GM12872 (cell line): ENCODE measurements at regions not wholly inside any gene's neighbourhood (a gene's known extent, or its start where the extent isn't known, plus 50 kb on each side); places are given as distances from the start of the nearest gene placed in this dataset.

Experiments used
- CTCF ChIP-seq: IDR thresholded peaks from 3 replicates; pipeline ENCODE4 v1.5.1; 2011; ENCODE audit warnings: low read depth, mild to moderate bottlenecking, low read length, moderate library complexity; ENCODE audit not compliant: insufficient read depth

GRCh38 chrX:1813809-1814208, 198.9 kb downstream of the ASMT start:
- no peak for TF ChIP-seq CTCF

DNA sequence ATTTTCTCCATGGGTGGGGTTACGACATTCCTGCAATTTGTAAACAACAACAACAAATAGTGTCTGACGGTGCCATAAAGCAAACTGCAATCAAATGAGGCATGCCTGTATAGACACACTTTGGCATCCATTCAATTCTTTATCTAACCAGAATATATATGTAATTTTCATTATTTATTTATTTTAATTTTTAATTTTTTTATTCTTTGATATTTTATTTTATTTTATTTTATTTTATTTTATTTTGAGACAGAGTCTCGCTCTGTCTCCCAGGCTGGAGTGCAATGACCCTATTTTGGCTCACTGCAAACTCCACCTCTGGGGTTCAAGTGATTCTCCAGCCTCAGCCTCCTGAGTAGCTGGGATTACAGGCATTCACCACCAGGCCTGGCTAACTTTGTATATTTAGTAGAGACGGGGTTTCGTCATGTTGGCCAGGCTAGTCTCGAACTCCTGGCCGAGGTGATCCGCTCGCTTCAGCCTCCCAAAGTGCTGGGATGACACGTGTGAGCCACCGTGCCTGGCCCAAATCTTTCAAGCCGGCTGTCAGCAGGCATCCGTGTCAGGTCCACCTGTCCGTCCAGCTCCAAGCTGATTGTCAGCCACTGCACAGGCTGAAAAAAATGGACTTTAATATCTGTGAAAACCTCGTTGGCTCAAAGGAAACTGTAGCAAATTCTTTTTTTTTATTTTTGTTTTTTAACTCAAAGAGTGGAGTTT, 200.8 kb downstream of the ASMT start:
- TF ChIP-seq CTCF = no peak

DNA sequence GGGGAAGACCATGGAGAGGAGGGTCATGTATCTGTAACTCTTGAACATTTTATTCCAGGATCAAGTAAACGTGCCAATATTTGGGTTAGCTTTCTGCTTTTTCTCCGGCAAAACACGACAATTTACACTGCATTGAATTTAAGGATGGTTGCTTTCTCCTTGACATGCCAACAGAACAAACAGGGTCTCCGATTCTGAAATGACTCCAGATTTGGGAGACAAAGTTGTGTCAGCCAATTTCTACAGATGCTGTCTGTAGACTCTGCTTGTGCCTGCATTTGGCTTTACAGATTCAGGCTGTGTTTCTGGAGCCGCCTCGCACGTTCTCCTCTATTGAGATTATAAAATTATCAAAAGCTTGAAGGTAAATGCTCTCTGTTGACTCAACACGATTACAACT, 207.0 kb downstream of the ASMT start:
- TF ChIP-seq CTCF = no peak

GRCh38 chrX:1824855-1825254, 210.0 kb downstream of the ASMT start:
- no peak for TF ChIP-seq CTCF

DNA sequence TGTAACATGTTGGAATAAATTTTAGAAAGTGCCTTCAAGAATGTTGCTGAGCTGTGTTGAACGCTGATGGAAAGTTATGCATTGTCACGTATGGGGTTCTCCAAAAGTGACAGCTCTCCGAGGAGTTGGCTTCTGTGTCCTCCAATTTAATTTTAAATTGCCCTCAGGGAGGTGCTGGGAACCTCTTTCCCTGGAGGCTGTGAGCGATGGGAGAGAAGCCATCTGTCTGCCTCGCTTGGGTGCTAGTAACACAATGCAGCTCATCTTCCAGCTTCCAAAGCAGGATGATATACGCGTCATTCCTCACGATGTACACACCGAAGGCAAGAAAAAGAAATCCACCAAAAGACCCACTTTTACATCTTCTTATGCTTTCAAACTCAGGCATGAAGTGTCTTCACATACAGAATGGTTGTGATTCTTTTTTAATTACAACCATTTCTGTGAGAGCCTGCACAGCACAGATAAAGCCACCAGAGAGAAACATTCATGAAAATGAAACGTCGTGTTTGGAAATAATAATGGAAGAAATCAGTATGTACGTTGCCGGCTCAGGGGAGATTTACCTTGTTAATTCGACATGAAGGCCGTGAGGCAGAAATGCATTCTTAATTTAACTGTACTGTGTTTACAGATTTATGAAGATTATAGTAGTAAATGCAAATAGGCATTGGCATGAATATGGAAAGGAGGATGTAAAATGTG, 218.9 kb downstream of the ASMT start:
- no peak for TF ChIP-seq CTCF

DNA sequence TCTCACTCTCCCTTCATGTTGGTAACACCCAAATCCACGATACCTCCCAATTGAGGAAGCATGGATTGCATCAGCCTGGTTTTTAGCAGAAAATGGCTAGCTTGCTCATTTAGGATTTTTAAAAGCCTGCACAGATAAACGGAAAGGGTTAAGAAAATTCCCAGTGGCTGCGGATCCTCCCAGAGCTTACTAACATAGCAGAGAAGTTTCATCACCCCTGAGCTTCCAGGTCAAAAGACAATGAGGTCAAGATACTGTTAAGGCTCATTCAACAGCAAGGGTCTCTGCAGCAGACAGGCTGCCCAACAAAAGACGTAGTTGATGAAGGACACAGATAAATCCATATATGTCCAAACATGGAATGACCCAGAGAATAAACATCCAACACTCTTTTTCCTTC, 220.2 kb downstream of the ASMT start:
- TF ChIP-seq CTCF = no peak

DNA sequence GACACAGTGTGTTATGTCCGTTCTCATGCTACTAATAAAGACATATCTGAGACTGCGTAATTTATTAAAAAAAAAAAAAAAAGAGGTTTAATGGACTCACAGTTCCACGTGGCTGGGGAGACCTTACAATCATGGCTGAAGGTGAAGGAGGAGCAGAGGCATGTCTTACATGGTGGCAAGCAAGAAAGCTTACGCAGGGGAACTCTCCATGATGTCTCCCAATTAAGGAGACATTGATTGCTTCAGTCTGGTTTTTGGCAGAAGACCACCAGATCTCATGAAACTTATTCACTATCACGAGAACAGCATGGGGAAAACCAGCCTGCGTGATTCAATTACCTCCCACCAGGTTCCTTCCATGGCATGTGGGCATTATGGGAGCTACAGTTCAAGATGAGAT, 221.8 kb downstream of the ASMT start:
- TF ChIP-seq CTCF = no peak
